Right atrium auricular region (tissue), 2 donors: ENCODE measurements at regions not wholly inside any gene's neighbourhood (a gene's known extent, or its start where the extent isn't known, plus 50 kb on each side); places are given as distances from the start of the nearest gene placed in this dataset.
"Not testable (repeated sequence)": the region's sequence is repeated elsewhere in the genome, so short reads cannot be mapped to it uniquely, and the experiment has no call there.

Source experiments
- DNase-seq: peaks from one replicate; pipeline ENCODE4 v3.0.0-alpha.2; 2019; ENCODE audit warnings: low spot score
- H3K27ac ChIP-seq, 2 donors: fragments of 200-600 bp; sonication (generic); 1 replicate in 1 of 2; 2 replicates in 1 of 2; pipeline ENCODE4 v1.5.1; 2016 to 2019
- H3K27me3 ChIP-seq, 2 donors: fragments of 200-600 bp; sonication (generic); one replicate each; pipeline versions ENCODE4 v1.5.1 to v1.6.0; 2017 to 2019
- H3K36me3 ChIP-seq: fragments of 200-600 bp; sonication (generic); one replicate; pipeline ENCODE4 v1.5.1; 2016
- H3K4me1 ChIP-seq, 2 donors: fragments of 200-600 bp; sonication (generic); one replicate each; pipeline versions ENCODE4 v1.5.1 to v1.6.0; 2017 to 2019
- H3K4me3 ChIP-seq, 2 donors: fragments of 200-600 bp; sonication (generic); 1 replicate in 1 of 2; 2 replicates in 1 of 2; pipeline ENCODE4 v1.5.1; 2017 to 2019; ENCODE audit warnings: mild to moderate bottlenecking in 1 of 2, moderate library complexity in 1 of 2
- H3K9me3 ChIP-seq, 2 donors: fragments of 200-600 bp; sonication (generic); one replicate each; pipeline ENCODE4 v1.5.1; 2019
- TF ChIP-seq, protein P1 (sequence below), 2 donors: fragments of 200-600 bp; sonication (generic); IDR thresholded peaks; one replicate each; pipeline ENCODE4 v1.5.1; 2019; ENCODE audit warnings: antibody characterized with exemption in 2 of 2

DNA sequence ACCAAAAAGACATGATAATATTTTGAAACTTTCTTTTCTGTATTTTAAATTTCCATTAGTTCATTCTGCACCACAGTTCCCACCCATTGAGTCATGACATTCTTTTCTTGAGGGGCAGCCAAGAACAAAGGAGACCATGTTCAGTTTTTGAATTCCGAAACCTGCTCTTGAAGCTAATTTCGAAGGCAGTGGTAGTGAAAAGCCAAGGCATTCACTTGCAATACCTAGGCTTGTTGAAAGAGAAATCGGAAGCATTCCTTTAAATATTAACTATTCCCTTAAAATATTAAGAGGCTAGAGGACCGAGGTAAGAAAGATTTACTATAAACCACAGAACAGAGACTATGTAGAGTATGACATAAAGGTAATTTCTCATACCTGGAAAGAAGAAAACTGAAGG is 256.3 kb downstream of the ADGRL2 start:
- TF ChIP-seq, protein P1, sequence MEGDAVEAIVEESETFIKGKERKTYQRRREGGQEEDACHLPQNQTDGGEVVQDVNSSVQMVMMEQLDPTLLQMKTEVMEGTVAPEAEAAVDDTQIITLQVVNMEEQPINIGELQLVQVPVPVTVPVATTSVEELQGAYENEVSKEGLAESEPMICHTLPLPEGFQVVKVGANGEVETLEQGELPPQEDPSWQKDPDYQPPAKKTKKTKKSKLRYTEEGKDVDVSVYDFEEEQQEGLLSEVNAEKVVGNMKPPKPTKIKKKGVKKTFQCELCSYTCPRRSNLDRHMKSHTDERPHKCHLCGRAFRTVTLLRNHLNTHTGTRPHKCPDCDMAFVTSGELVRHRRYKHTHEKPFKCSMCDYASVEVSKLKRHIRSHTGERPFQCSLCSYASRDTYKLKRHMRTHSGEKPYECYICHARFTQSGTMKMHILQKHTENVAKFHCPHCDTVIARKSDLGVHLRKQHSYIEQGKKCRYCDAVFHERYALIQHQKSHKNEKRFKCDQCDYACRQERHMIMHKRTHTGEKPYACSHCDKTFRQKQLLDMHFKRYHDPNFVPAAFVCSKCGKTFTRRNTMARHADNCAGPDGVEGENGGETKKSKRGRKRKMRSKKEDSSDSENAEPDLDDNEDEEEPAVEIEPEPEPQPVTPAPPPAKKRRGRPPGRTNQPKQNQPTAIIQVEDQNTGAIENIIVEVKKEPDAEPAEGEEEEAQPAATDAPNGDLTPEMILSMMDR (IDR thresholded peaks at IDR 0.05): no peak
- DNase-seq: no peak
- H3K27me3 ChIP-seq: no peaks in the 10 kb centered on the region
- no peaks in the 10 kb centered on the region for H3K36me3 ChIP-seq
- no peaks in the 10 kb centered on the region for H3K9me3 ChIP-seq
- H3K4me1 ChIP-seq: no peaks in the 10 kb centered on the region
- no peak overlapping the region for H3K27ac ChIP-seq
- H3K4me3 ChIP-seq: no peak overlapping the region

DNA sequence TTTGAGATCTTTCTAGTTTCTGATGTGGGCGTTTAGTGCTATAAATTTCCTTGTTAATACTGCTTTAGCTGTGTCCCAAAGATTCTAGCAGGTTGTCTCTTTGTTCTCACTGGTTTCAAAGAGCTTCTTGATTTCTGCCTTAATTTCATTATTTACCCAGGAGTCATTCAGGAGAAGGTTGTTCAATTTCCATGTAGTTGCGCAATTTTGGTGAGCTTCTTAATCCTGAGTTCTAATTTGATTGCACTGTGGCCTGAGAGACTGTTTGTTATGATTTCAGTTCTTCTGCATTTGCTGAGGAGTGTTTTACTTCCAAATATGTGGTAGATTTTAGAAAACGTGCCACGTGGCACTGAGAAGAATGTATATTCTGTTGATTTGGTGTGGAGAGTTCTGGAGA is 254.6 kb downstream of the ADGRL2 start:
- not testable (repeated sequence) for DNase-seq, H3K4me3 ChIP-seq, H3K27me3 ChIP-seq, H3K9me3 ChIP-seq, H3K27ac ChIP-seq, H3K4me1 ChIP-seq, H3K36me3 ChIP-seq

DNA sequence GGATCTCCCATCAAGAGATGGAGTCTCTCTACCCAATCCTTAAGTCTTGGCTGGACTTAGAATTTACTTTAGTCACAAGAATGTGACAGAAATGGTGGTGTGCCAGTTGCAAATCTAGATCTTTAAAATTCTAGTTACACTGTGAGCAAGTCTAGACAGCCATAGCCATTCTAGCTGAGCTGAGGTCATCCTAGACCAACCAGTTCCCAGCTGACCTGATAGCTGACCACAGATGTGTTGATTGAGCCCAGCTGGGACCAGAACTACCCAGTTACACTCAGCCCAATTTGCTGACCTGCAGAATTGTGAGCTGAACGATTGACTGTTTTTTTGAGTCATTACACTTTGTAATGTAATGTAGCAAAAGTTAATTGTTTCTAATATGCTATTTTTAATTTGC is 251.8 kb downstream of the ADGRL2 start:
- Histone ChIP-seq H3K9me3 (no peaks in the 10 kb centered on the region), H3K4me3 (no peak overlapping the region), H3K27ac (no peak overlapping the region), H3K4me1 (no peaks in the 10 kb centered on the region), H3K36me3 (no peaks in the 10 kb centered on the region), H3K27me3 (no peaks in the 10 kb centered on the region)
- DNase-seq: no peak
- TF ChIP-seq, protein P1 (IDR thresholded peaks at IDR 0.05): no peak

DNA sequence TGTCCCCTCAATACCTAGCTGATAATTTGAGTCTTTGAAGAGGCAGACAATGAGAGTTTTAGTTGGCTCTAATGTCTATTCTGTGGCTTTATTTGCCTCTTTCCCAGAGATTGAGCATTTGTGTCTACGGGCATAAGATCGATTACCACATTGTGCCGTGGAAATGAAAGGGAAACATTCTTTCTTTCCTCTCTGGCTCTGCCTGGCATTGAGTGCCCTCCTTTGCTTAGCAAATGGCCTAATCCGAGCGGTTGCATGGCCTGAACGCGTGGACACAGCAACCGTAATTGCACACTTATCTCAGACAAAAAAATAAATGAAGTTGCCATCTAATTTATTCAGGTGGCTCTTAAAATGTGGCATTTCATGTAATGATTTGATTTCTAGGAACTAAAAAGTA is 247.9 kb downstream of the ADGRL2 start:
- H3K27me3 ChIP-seq: no peaks in the 10 kb centered on the region
- no peak overlapping the region for H3K4me3 ChIP-seq

DNA sequence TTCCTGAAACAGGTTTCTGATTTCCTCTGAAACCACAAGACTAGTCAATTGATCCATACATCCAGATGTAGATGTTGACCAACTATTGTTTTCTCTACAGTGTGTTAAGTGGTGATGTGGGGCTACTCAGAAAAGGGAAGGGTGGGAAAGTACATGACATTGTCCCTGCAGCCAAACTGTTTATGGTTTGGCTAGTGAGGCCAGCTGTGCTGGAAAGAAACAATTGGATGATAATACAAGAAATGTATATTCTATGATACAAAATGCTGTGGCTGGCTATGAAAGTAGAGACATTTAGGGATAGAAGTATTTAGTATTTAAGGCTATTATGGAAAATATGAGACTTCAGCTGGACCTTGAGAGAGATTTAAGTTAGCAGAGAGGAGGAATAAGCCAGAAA is 244.5 kb downstream of the ADGRL2 start:
- Histone ChIP-seq H3K36me3 (no peaks in the 10 kb centered on the region), H3K27ac (no peak overlapping the region), H3K27me3 (no peaks in the 10 kb centered on the region), H3K4me1 (no peaks in the 10 kb centered on the region), H3K9me3 (no peaks in the 10 kb centered on the region), H3K4me3 (no peak overlapping the region)
- TF ChIP-seq, protein P1 (IDR thresholded peaks at IDR 0.05): no peak
- DNase-seq: no peak

More for the DNA sequence above, 247.9 kb downstream of the ADGRL2 start:
- TF ChIP-seq, protein P1 (IDR thresholded peaks at IDR 0.05): no peak
- no peak overlapping the region for H3K27ac ChIP-seq
- no peaks in the 10 kb centered on the region for H3K4me1 ChIP-seq
- no peaks in the 10 kb centered on the region for H3K9me3 ChIP-seq
- H3K36me3 ChIP-seq: no peaks in the 10 kb centered on the region
- DNase-seq: no peak

DNA sequence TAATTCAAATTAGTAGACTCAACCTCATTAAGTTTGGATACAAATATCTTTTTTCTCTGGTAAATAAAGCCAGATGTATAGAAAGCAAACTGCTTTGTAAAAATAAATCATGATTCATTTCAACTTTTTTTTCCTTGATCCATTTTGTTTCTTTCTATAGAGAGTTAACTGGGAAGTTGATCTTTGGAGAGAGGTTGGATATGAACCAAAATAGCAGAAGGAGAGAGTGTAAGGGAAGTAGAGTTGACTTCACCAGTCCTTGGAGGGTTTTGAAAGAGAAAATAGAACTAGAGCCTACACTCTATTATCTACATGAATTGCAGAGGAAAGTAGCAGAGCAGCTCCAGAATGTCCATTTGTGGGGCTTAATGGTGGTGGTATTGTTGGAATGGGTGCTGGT is 243.8 kb downstream of the ADGRL2 start:
- no peak overlapping the region for H3K27ac ChIP-seq
- no peaks in the 10 kb centered on the region for H3K9me3 ChIP-seq
- DNase-seq: no peak

More for the DNA sequence above, 243.8 kb downstream of the ADGRL2 start:
- Histone ChIP-seq H3K4me1 (no peaks in the 10 kb centered on the region), H3K36me3 (no peaks in the 10 kb centered on the region), H3K4me3 (no peak overlapping the region), H3K27me3 (no peaks in the 10 kb centered on the region)
- TF ChIP-seq, protein P1 (IDR thresholded peaks at IDR 0.05): no peak
